Vagina (tissue), 2 donors: ENCODE measurements at regions not wholly inside any gene's neighbourhood (a gene's known extent, or its start where the extent isn't known, plus 50 kb on each side); places are given as distances from the start of the nearest gene placed in this dataset.

Source experiments
- CTCF ChIP-seq, 3 experiments: fragments of 450-650 bp in 2 of 3; fragments of 200-600 bp in 1 of 3; sonication (generic) in 1 of 3; IDR thresholded peaks; one replicate each; pipeline ENCODE4 v1.5.1; 2017 to 2019; ENCODE audit warnings: antibody characterized with exemption in 3 of 3, mild to moderate bottlenecking in 2 of 3, moderate library complexity in 2 of 3
- POLR2A ChIP-seq, 2 donors: fragments of 450-650 bp; IDR thresholded peaks; one replicate each; pipeline ENCODE4 v1.6.1; 2017; ENCODE audit warnings: antibody characterized with exemption in 2 of 2, mild to moderate bottlenecking in 2 of 2, moderate library complexity in 2 of 2
- POLR2AphosphoS5 ChIP-seq, 2 donors: sonication (generic); formaldehyde crosslinking; IDR thresholded peaks; one replicate each; pipeline ENCODE4 v1.9.0; 2017; ENCODE audit warnings: antibody characterized with exemption in 2 of 2, mild to moderate bottlenecking in 2 of 2, low read depth in 1 of 2; ENCODE audit not compliant: insufficient read depth in 1 of 2

- TF ChIP-seq CTCF (IDR thresholded peaks at IDR 0.05) (no peak), POLR2A (IDR thresholded peaks at IDR 0.05) (no peak), POLR2AphosphoS5 (IDR thresholded peaks at IDR 0.05; ENCODE audit: insufficient read depth in 1 of 2, low read depth in 1 of 2) (no peak)
Measured at GRCh38 chr3:34780294-34780693, 859.0 kb upstream of the ARPP21 start.
